ENCODE measurements at regions not wholly inside any gene's neighbourhood (a gene's known extent, or its start where the extent isn't known, plus 50 kb on each side); places are given as distances from the start of the nearest gene placed in this dataset.
"Not testable (repeated sequence)": the region's sequence is repeated elsewhere in the genome, so short reads cannot be mapped to it uniquely, and the experiment has no call there.

GRCh38 chrX:145393702-145394235 is 146.5 kb downstream of the SPANXN1 start:
- DNase-seq, result no peak

- no peak for DNase-seq
These were observed 147.0 kb downstream of the SPANXN1 start for GRCh38 chrX:145394344-145394743.

- DNase-seq, result no peak
These were observed 149.3 kb downstream of the SPANXN1 start for GRCh38 chrX:145396612-145397011.

GRCh38 chrX:145405012-145405411 is 157.7 kb downstream of the SPANXN1 start:
- peak; percentile 25 for DNase-seq

GRCh38 chrX:145410622-145411021 is 163.3 kb downstream of the SPANXN1 start:
- DNase-seq, result no peak

- not testable (repeated sequence) for DNase-seq
These were observed 188.9 kb downstream of the SPANXN1 start for GRCh38 chrX:145436211-145436610.

- DNase-seq, result no peak
These were observed 217.3 kb downstream of the SPANXN1 start for GRCh38 chrX:145464650-145465049.

GRCh38 chrX:145475725-145476124 is 228.4 kb downstream of the SPANXN1 start:
- DNase-seq, result no peak

- DNase-seq, result no peak
These were observed 237.4 kb downstream of the SPANXN1 start for GRCh38 chrX:145484740-145485139.

- no peak for DNase-seq
These were observed 255.4 kb downstream of the SPANXN1 start for GRCh38 chrX:145502670-145503069.

- DNase-seq, result no peak
These were observed 258.9 kb downstream of the SPANXN1 start for GRCh38 chrX:145506214-145506613.

GRCh38 chrX:145524931-145525330 is 277.6 kb downstream of the SPANXN1 start:
- no peak for DNase-seq

GRCh38 chrX:145532176-145532780 is 285.0 kb downstream of the SPANXN1 start:
- DNase-seq, result no peak

- no peak for DNase-seq
These were observed 284.1 kb upstream of the SLITRK2 start for GRCh38 chrX:145533534-145533933.

- DNase-seq, result no peak
These were observed 268.1 kb upstream of the SLITRK2 start for GRCh38 chrX:145549496-145549895.

GRCh38 chrX:145552643-145553042 is 265.0 kb upstream of the SLITRK2 start:
- no peak for DNase-seq

- no peak for DNase-seq
These were observed 263.9 kb upstream of the SLITRK2 start for GRCh38 chrX:145553702-145554101.

GRCh38 chrX:145563159-145563558 is 254.5 kb upstream of the SLITRK2 start:
- no peak for DNase-seq

- DNase-seq, result no peak
These were observed 207.6 kb upstream of the SLITRK2 start for GRCh38 chrX:145609951-145610511.

GRCh38 chrX:145613894-145614293 is 203.7 kb upstream of the SLITRK2 start:
- no peak for DNase-seq

- peak; percentile 31 for DNase-seq
These were observed 197.0 kb upstream of the SLITRK2 start for GRCh38 chrX:145620666-145621065.

GRCh38 chrX:145623453-145623852 is 194.2 kb upstream of the SLITRK2 start:
- no peak for DNase-seq

GRCh38 chrX:145630081-145630480 is 187.5 kb upstream of the SLITRK2 start:
- no peak for DNase-seq

GRCh38 chrX:145630806-145631435 is 186.7 kb upstream of the SLITRK2 start:
- no peak for DNase-seq

Data from retina (tissue), 1 donor.